ENCODE measurements at regions not wholly inside any gene's neighbourhood (a gene's known extent, or its start where the extent isn't known, plus 50 kb on each side); places are given as distances from the start of the nearest gene placed in this dataset.

- Histone ChIP-seq H3K4me1 (ENCODE audit: insufficient read depth, low read length, poor library complexity, severe bottlenecking) (no peaks in the 10 kb centered on the region), H3K9me2 (ENCODE audit: insufficient read depth, low read length) (no peaks in the 10 kb centered on the region), H3K4me3 (ENCODE audit: low read depth, low read length, poor library complexity, severe bottlenecking) (no peak overlapping the region), H3K79me2 (ENCODE audit: insufficient read depth, low read depth, low read length) (no peaks in the 10 kb centered on the region), H4K20me1 (ENCODE audit: insufficient read depth, low read length) (no peaks in the 10 kb centered on the region), H3K4me2 (ENCODE audit: low read length) (no peak overlapping the region), H2AFZ (ENCODE audit: low read length) (no peak overlapping the region), H3K27ac (ENCODE audit: low read depth, low read length, poor library complexity, severe bottlenecking) (no peak overlapping the region), H3K9me3 (ENCODE audit: low read length) (no peaks in the 10 kb centered on the region), H3K36me3 (ENCODE audit: insufficient read depth, low read length) (no peaks in the 10 kb centered on the region)
- DNase-seq (ENCODE audit: low spot score) = no peak
- BruUV-seq (replicated peaks) = no TSS peak
- POLR2A ChIA-PET = no interaction called here
- intact Hi-C loops (cut with micrococcal nuclease; ENCODE audit: unreplicated experiment) = no loop called here
- TF ChIP-seq, protein P1, sequence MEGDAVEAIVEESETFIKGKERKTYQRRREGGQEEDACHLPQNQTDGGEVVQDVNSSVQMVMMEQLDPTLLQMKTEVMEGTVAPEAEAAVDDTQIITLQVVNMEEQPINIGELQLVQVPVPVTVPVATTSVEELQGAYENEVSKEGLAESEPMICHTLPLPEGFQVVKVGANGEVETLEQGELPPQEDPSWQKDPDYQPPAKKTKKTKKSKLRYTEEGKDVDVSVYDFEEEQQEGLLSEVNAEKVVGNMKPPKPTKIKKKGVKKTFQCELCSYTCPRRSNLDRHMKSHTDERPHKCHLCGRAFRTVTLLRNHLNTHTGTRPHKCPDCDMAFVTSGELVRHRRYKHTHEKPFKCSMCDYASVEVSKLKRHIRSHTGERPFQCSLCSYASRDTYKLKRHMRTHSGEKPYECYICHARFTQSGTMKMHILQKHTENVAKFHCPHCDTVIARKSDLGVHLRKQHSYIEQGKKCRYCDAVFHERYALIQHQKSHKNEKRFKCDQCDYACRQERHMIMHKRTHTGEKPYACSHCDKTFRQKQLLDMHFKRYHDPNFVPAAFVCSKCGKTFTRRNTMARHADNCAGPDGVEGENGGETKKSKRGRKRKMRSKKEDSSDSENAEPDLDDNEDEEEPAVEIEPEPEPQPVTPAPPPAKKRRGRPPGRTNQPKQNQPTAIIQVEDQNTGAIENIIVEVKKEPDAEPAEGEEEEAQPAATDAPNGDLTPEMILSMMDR (conservative IDR thresholded peaks at IDR 0.05; ENCODE audit: low read length) = no peak
- TF ChIP-seq EZH2phosphoT487 (IDR thresholded peaks at IDR 0.05; ENCODE audit: borderline replicate concordance, low read depth, low read length) = no peak
- CTCF ChIA-PET (ENCODE audit: unreplicated experiment) = no interaction called here
Observed at GRCh38 chr5:155866971-155867370, 460.0 kb upstream of the SGCD start.

DNA sequence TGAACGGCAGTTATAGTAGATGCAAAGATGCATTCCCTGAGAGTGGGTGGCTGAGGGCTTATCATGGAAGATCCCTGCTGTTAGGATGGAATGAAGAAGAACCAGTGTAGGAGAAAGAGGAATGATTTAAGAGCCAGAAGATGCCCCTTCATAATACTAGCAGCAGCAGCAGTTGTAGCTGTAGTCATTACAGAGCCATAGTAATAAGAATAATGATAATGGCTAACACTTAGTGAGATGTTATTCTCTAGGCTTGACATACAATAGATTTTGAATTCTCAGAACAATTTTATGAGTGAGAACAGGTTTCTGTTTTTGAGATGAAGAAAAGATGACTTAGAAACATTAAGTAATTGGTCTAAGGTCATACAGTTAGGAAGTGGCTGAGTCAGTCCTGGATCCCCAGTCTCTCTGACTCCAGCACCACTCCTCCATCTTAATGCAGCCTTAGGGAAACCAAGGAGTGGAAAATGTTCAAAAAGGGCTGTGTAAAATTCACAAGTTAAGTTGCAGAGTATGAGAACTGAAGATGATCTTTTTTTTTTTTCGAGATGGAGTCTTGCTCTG is 459.4 kb upstream of the SGCD start:
- Histone ChIP-seq H3K4me1 (ENCODE audit: insufficient read depth, low read length, poor library complexity, severe bottlenecking) (no peaks in the 10 kb centered on the region), H3K36me3 (ENCODE audit: insufficient read depth, low read length) (no peaks in the 10 kb centered on the region), H3K4me3 (ENCODE audit: low read depth, low read length, poor library complexity, severe bottlenecking) (no peak overlapping the region), H3K9me2 (ENCODE audit: insufficient read depth, low read length) (no peaks in the 10 kb centered on the region), H3K4me2 (ENCODE audit: low read length) (no peak overlapping the region), H3K79me2 (ENCODE audit: insufficient read depth, low read depth, low read length) (no peaks in the 10 kb centered on the region), H2AFZ (ENCODE audit: low read length) (no peak overlapping the region), H3K27ac (ENCODE audit: low read depth, low read length, poor library complexity, severe bottlenecking) (no peak overlapping the region), H4K20me1 (ENCODE audit: insufficient read depth, low read length) (no peaks in the 10 kb centered on the region), H3K9me3 (ENCODE audit: low read length) (no peaks in the 10 kb centered on the region)
- CTCF ChIA-PET (ENCODE audit: unreplicated experiment) = interaction anchor here (0.6 kb wide), 1 partner anchor 137 kb away, joined by 3 read pairs; no protein-coding TSS in a partner anchor
- BruUV-seq (replicated peaks) = no TSS peak
- intact Hi-C loops (cut with micrococcal nuclease; ENCODE audit: unreplicated experiment) = no loop called here
- TF ChIP-seq EZH2phosphoT487 (IDR thresholded peaks at IDR 0.05; ENCODE audit: borderline replicate concordance, low read depth, low read length) = no peak
- TF ChIP-seq, protein P1 (conservative IDR thresholded peaks at IDR 0.05; ENCODE audit: low read length) = no peak
- POLR2A ChIA-PET = no interaction called here
- DNase-seq (ENCODE audit: low spot score) = no peak

GRCh38 chr5:155870636-155871035 is 456.3 kb upstream of the SGCD start:
- Histone ChIP-seq H3K4me1 (ENCODE audit: insufficient read depth, low read length, poor library complexity, severe bottlenecking) (no peaks in the 10 kb centered on the region), H3K4me2 (ENCODE audit: low read length) (no peak overlapping the region), H2AFZ (ENCODE audit: low read length) (no peak overlapping the region), H3K79me2 (ENCODE audit: insufficient read depth, low read depth, low read length) (no peaks in the 10 kb centered on the region), H3K9me3 (ENCODE audit: low read length) (no peaks in the 10 kb centered on the region), H3K4me3 (ENCODE audit: low read depth, low read length, poor library complexity, severe bottlenecking) (no peak overlapping the region), H4K20me1 (ENCODE audit: insufficient read depth, low read length) (no peaks in the 10 kb centered on the region), H3K9me2 (ENCODE audit: insufficient read depth, low read length) (no peaks in the 10 kb centered on the region), H3K36me3 (ENCODE audit: insufficient read depth, low read length) (no peaks in the 10 kb centered on the region), H3K27ac (ENCODE audit: low read depth, low read length, poor library complexity, severe bottlenecking) (no peak overlapping the region)
- TF ChIP-seq, protein P1 (conservative IDR thresholded peaks at IDR 0.05; ENCODE audit: low read length) = no peak
- TF ChIP-seq EZH2phosphoT487 (IDR thresholded peaks at IDR 0.05; ENCODE audit: borderline replicate concordance, low read depth, low read length) = no peak
- no TSS peak for BruUV-seq (replicated peaks)
- ChIA-PET CTCF (ENCODE audit: unreplicated experiment) (no interaction called here), POLR2A (no interaction called here)
- DNase-seq (ENCODE audit: low spot score) = no peak
- intact Hi-C loops (cut with micrococcal nuclease; ENCODE audit: unreplicated experiment) = no loop called here
